CD14-positive monocyte (primary cell): ENCODE measurements at regions not wholly inside any gene's neighbourhood (a gene's known extent, or its start where the extent isn't known, plus 50 kb on each side); places are given as distances from the start of the nearest gene placed in this dataset.

ENCODE experiments used
- DNase-seq, 3 donors: peaks; one replicate each; pipeline ENCODE4 v3.0.0-alpha.2; 2011 to 2022
- H2AFZ ChIP-seq: 2 replicates; pipeline ENCODE4 v1.6.0; 2012; ENCODE audit warnings: mild to moderate bottlenecking, low read depth, low read length, inconsistent platforms; ENCODE audit not compliant: insufficient read depth, poor library complexity, severe bottlenecking
- H3K27ac ChIP-seq, 2 donors: 1 replicate in 1 of 2; 2 replicates in 1 of 2; pipeline ENCODE4 v1.5.1; 2012 to 2013; ENCODE audit warnings: low read length in 2 of 2, control low read depth in 1 of 2, inconsistent platforms in 1 of 2, low read depth in 1 of 2, mild to moderate bottlenecking in 1 of 2
- H3K27me3 ChIP-seq, 2 donors: one replicate each; pipeline versions ENCODE4 v1.6.0 to v1.6.1; 2011 to 2013; ENCODE audit warnings: low read length in 2 of 2; ENCODE audit not compliant: control insufficient read depth in 2 of 2, insufficient read depth in 2 of 2
- H3K36me3 ChIP-seq, 2 donors: replicated peaks in 1 of 2; 1 replicate in 1 of 2; 2 replicates in 1 of 2; pipeline versions ENCODE4 v1.5.1 to v1.6.1; 2012 to 2013; ENCODE audit warnings: low read length in 2 of 2, control low read depth in 1 of 2, inconsistent platforms in 1 of 2, mild to moderate bottlenecking in 1 of 2; ENCODE audit not compliant: insufficient read depth in 2 of 2, control insufficient read depth in 1 of 2
- H3K4me1 ChIP-seq, 2 donors: 1 replicate in 1 of 2; 2 replicates in 1 of 2; pipeline versions ENCODE4 v1.5.1 to v1.6.1; 2012 to 2013; ENCODE audit warnings: low read length in 2 of 2, control low read depth in 1 of 2, inconsistent platforms in 1 of 2, mild to moderate bottlenecking in 1 of 2, moderate library complexity in 1 of 2; ENCODE audit not compliant: insufficient read depth in 2 of 2, control insufficient read depth in 1 of 2
- H3K4me2 ChIP-seq: replicated peaks from 2 replicates; pipeline ENCODE3; 2012; ENCODE audit warnings: low read length, moderate library complexity, mild to moderate bottlenecking; ENCODE audit not compliant: poor library complexity, severe bottlenecking; ENCODE audit errors: extremely low read depth
- H3K4me3 ChIP-seq, 3 experiments: fragments of 200-600 bp in 1 of 3; sonication (generic) in 1 of 3; replicated peaks in 1 of 3; 1 replicate in 2 of 3; 2 replicates in 1 of 3; pipeline ENCODE4 v1.5.1; 2011 to 2013; ENCODE audit warnings: low read length in 3 of 3, mild to moderate bottlenecking in 3 of 3, control low read depth in 2 of 3, low read depth in 2 of 3, inconsistent platforms in 1 of 3, moderate library complexity in 1 of 3
- H3K79me2 ChIP-seq: 2 replicates; pipeline ENCODE4 v1.6.0; 2012; ENCODE audit warnings: mild to moderate bottlenecking, control low read depth, inconsistent platforms, low read length, moderate library complexity; ENCODE audit not compliant: insufficient read depth
- H3K9ac ChIP-seq: 2 replicates; pipeline ENCODE4 v1.6.0; 2017; ENCODE audit warnings: low read length, mild to moderate bottlenecking; ENCODE audit not compliant: insufficient read depth, poor library complexity, severe bottlenecking
- H3K9me3 ChIP-seq, 2 donors: replicated peaks in 1 of 2; 1 replicate in 1 of 2; 2 replicates in 1 of 2; pipeline versions ENCODE4 v1.5.1 to v1.6.1; 2012 to 2013; ENCODE audit warnings: low read length in 2 of 2, control low read depth in 1 of 2; ENCODE audit not compliant: control insufficient read depth in 1 of 2, insufficient read depth in 1 of 2
- H4K20me1 ChIP-seq: 2 replicates; pipeline ENCODE4 v1.6.0; 2012; ENCODE audit warnings: mild to moderate bottlenecking, low read length, control low read depth, moderate library complexity; ENCODE audit not compliant: insufficient read depth
- H3K27ac Mint-ChIP-seq, 7 donors: one replicate each; pipeline ENCODE4 v1.8.0; 2020; ENCODE audit warnings: mild to moderate bottlenecking in 7 of 7, mixed read lengths in 7 of 7, moderate library complexity in 6 of 7, inconsistent platforms in 2 of 7
- H3K27me3 Mint-ChIP-seq, 3 donors: one replicate each; pipeline ENCODE4 v1.8.0; 2021 to 2022; ENCODE audit warnings: low read depth in 3 of 3, mild to moderate bottlenecking in 3 of 3, mixed read lengths in 3 of 3, moderate library complexity in 3 of 3, inconsistent platforms in 1 of 3
- H3K36me3 Mint-ChIP-seq, 2 donors: one replicate each; pipeline ENCODE4 v1.8.0; 2020; ENCODE audit warnings: mixed read lengths in 2 of 2, inconsistent platforms in 1 of 2, mild to moderate bottlenecking in 1 of 2
- H3K4me1 Mint-ChIP-seq: one replicate; pipeline ENCODE4 v1.8.0; 2020; ENCODE audit warnings: mild to moderate bottlenecking, mixed read lengths
- H3K4me3 Mint-ChIP-seq, 2 donors: one replicate each; pipeline ENCODE4 v1.8.0; 2020; ENCODE audit warnings: mild to moderate bottlenecking in 2 of 2, mixed read lengths in 2 of 2, moderate library complexity in 1 of 2
- H3K9me3 Mint-ChIP-seq, 7 donors: one replicate each; pipeline ENCODE4 v1.8.0; 2020 to 2022; ENCODE audit warnings: mixed read lengths in 7 of 7, mild to moderate bottlenecking in 6 of 7, moderate library complexity in 6 of 7, inconsistent platforms in 2 of 7
- WGBS: methylation state at CpG from one replicate; pipeline ENCODE4 v1.1.5; 2013; ENCODE audit warnings: missing lambda C conversion rate; ENCODE audit not compliant: insufficient coverage; 5-methylcytosine and 5-hydroxymethylcytosine counted together
- intact Hi-C, 2 donors: fragments of 100-400 bp; cut with micrococcal nuclease; formaldehyde crosslinking; loops; one replicate each; pipeline versions ENCODE4 v1.15.0 to v1.15.1; 2023
- TF ChIP-seq, protein P1 (sequence below): fragments of 200-600 bp; IDR thresholded peaks from one replicate; pipeline ENCODE4 v1.8.0; 2022; ENCODE audit warnings: antibody characterized with exemption, mild to moderate bottlenecking

DNA sequence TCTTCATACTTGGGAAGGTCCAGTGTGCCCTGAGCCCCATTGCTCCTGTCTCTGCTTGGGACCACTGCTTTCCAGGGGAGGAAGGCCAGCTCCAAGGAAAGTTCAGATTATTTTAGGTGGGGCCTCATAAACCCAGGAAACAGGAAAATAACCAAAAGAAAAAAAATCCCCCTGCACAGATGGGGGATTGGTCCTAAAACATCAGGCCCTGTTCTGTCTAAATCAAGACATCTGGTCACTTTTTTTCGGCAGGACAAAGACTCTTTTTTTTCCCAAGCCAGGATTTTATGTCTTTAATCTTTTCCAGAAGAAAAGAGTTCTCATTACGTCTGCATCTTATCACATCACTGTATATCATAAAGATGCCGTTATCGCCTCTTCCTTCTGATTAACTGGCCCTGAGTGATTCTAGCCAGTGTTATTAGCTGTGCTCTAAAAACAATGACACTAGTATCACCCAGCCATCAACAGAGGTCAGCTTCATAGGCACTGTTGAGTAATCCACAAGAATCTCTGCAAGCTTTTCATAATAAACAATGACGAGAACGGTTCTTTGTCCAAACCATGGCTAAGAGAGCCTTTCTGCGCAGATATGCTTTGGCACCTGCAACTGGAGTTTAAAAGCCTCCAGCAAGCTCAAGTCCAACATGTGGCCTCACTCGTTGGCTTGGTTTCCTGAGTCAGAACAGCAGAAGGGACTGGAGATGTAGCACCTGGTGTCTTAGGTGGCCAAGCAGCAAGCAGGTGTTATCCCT, 138.2 kb downstream of the VAPA start:
- H3K4me3 Mint-ChIP-seq: no peak overlapping the region
- H3K27me3 Mint-ChIP-seq: peaks cover 0 to 3% (median 2%) of the 10 kb centered on the region in 3 donors
- H3K36me3 ChIP-seq: no peaks in the 10 kb centered on the region
- peak overlapping the region in 1 of 7 donors; percentile 23 for H3K27ac Mint-ChIP-seq
- TF ChIP-seq, protein P1, sequence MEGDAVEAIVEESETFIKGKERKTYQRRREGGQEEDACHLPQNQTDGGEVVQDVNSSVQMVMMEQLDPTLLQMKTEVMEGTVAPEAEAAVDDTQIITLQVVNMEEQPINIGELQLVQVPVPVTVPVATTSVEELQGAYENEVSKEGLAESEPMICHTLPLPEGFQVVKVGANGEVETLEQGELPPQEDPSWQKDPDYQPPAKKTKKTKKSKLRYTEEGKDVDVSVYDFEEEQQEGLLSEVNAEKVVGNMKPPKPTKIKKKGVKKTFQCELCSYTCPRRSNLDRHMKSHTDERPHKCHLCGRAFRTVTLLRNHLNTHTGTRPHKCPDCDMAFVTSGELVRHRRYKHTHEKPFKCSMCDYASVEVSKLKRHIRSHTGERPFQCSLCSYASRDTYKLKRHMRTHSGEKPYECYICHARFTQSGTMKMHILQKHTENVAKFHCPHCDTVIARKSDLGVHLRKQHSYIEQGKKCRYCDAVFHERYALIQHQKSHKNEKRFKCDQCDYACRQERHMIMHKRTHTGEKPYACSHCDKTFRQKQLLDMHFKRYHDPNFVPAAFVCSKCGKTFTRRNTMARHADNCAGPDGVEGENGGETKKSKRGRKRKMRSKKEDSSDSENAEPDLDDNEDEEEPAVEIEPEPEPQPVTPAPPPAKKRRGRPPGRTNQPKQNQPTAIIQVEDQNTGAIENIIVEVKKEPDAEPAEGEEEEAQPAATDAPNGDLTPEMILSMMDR: no peak
- no peak overlapping the region for H3K9ac ChIP-seq
- H3K4me1 Mint-ChIP-seq: peaks cover 26% of the 10 kb centered on the region
- H3K4me2 ChIP-seq: no peak overlapping the region
- DNase-seq: no peak
- 84% methylated on average over 6 of the region's 8 CpGs for WGBS
- H3K27me3 ChIP-seq: no peaks in the 10 kb centered on the region
- no peaks in the 10 kb centered on the region for H4K20me1 ChIP-seq
- no peaks in the 10 kb centered on the region for H3K79me2 ChIP-seq
- no peak overlapping the region for H3K27ac ChIP-seq
- H3K4me3 ChIP-seq: no peak overlapping the region
- intact Hi-C loops: loop anchor here in 1 of 2 donors (10.0 kb wide), 1 partner anchor 47 kb away; no protein-coding TSS in a partner anchor
- H2AFZ ChIP-seq: no peak overlapping the region
- no peaks in the 10 kb centered on the region for H3K36me3 Mint-ChIP-seq
- peaks cover 27 to 29% of the 10 kb centered on the region in 2 donors for H3K4me1 ChIP-seq
- H3K9me3 Mint-ChIP-seq: no peaks in the 10 kb centered on the region
- H3K9me3 ChIP-seq: no peaks in the 10 kb centered on the region

DNA sequence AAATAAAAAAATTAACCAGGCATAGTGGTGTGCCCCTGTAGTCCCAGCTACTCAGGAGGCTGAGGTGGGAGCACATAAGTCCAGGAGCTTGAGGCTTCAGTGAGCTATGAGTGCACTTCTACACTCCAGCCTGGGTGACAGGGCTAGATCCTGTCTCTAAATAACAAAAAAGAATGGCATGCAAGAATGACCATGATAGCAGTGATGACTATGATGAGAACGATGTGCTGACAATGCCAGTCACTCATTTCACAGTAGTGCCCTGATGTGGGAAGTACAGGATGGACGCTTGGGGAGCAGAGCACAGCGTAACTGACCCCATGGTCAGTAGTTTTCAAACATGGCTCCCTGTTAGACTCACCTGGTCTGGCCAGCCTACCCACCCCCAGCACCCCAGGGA, 139.1 kb downstream of the VAPA start:
- Mint-ChIP-seq H3K4me3 (no peak overlapping the region), H3K4me1 (peaks cover 34% of the 10 kb centered on the region), H3K27ac (no peak overlapping the region), H3K36me3 (no peaks in the 10 kb centered on the region), H3K9me3 (no peaks in the 10 kb centered on the region), H3K27me3 (peaks cover under 1 to 1% (median 1%) of the 10 kb centered on the region in 3 donors)
- TF ChIP-seq, protein P1: no peak
- intact Hi-C loops: loop anchor here in 1 of 2 donors (10.0 kb wide), 1 partner anchor 48 kb away; no protein-coding TSS in a partner anchor
- no peaks in the 10 kb centered on the region for H3K9me3 ChIP-seq
- no peaks in the 10 kb centered on the region for H3K36me3 ChIP-seq
- peaks cover 35 to 37% of the 10 kb centered on the region in 2 donors for H3K4me1 ChIP-seq
- no peak overlapping the region for H2AFZ ChIP-seq
- 100% methylated on average over 1 of the region's 3 CpGs for WGBS
- DNase-seq: no peak
- H3K4me3 ChIP-seq: no peak overlapping the region
- H3K79me2 ChIP-seq: no peaks in the 10 kb centered on the region
- no peak overlapping the region for H3K9ac ChIP-seq
- no peak overlapping the region for H3K4me2 ChIP-seq
- H3K27ac ChIP-seq: no peak overlapping the region
- H3K27me3 ChIP-seq: no peaks in the 10 kb centered on the region
- no peaks in the 10 kb centered on the region for H4K20me1 ChIP-seq
